Peyer's patch (tissue), 4 donors: ENCODE measurements at regions not wholly inside any gene's neighbourhood (a gene's known extent, or its start where the extent isn't known, plus 50 kb on each side); places are given as distances from the start of the nearest gene placed in this dataset.

Experiments used
- POLR2A ChIP-seq, 2 donors: fragments of 450-650 bp; IDR thresholded peaks; one replicate each; pipeline ENCODE4 v1.5.1; 2017; ENCODE audit warnings: antibody characterized with exemption in 2 of 2, mild to moderate bottlenecking in 2 of 2, moderate library complexity in 2 of 2
- TF ChIP-seq, protein P1 (sequence below), 6 experiments: fragments of 450-650 bp in 4 of 6; fragments of 200-600 bp in 2 of 6; sonication (generic) in 1 of 6; IDR thresholded peaks; one replicate each; pipeline ENCODE4 v1.5.1; 2017 to 2019; ENCODE audit warnings: antibody characterized with exemption in 6 of 6, mild to moderate bottlenecking in 3 of 6, moderate library complexity in 1 of 6

DNA sequence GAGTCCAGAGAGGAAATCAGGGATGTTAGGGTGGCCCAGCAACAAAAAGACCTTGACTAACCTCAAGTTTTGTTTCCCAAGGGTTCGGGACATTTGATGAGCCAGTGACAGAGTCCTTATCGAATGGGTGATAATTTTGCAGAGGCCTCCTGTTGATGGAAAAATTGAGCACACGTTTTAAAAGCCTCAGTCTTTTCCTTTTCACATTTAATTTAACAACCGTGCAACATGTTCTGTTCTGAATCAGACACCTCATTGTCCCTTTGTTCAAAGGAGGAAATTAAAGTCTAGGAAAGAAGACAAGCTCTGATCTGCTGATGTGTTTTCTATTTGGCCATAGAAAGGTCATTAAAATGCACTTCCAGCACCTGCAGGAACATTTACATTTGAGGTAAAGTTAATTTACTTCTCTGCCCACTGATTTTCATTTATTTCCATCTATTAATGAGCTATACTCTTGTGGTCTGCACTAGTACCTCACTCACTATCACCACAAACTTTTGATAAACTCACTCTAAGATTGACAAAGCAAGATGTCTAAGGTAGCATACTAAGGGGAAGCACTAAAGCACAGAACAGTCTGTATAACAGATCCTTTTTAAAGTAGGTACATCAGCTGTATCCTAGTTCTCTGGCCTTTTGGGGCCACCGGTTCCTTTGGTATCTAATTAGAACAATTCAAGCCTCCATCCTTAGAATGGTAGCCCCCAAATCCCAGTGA is 147.0 kb downstream of the RPAP3 start:
- TF ChIP-seq, protein P1, sequence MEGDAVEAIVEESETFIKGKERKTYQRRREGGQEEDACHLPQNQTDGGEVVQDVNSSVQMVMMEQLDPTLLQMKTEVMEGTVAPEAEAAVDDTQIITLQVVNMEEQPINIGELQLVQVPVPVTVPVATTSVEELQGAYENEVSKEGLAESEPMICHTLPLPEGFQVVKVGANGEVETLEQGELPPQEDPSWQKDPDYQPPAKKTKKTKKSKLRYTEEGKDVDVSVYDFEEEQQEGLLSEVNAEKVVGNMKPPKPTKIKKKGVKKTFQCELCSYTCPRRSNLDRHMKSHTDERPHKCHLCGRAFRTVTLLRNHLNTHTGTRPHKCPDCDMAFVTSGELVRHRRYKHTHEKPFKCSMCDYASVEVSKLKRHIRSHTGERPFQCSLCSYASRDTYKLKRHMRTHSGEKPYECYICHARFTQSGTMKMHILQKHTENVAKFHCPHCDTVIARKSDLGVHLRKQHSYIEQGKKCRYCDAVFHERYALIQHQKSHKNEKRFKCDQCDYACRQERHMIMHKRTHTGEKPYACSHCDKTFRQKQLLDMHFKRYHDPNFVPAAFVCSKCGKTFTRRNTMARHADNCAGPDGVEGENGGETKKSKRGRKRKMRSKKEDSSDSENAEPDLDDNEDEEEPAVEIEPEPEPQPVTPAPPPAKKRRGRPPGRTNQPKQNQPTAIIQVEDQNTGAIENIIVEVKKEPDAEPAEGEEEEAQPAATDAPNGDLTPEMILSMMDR (IDR thresholded peaks at IDR 0.05) = no peak
- TF ChIP-seq POLR2A (IDR thresholded peaks at IDR 0.05) = no peak
